Adrenal gland (tissue), 9 donors: ENCODE measurements at regions not wholly inside any gene's neighbourhood (a gene's known extent, or its start where the extent isn't known, plus 50 kb on each side); places are given as distances from the start of the nearest gene placed in this dataset.

ENCODE experiments used
- DNase-seq, 7 donors: peaks; one replicate each; pipeline ENCODE4 v3.0.0-alpha.2; 2019 to 2020
- H3K27ac ChIP-seq, 5 donors: fragments of 200-600 bp; sonication (generic) in 4 of 5; 1 replicate in 3 of 5; 2 replicates in 2 of 5; pipeline versions ENCODE4 v1.5.1 to v1.8.0; 2016 to 2020; ENCODE audit warnings: mild to moderate bottlenecking in 1 of 5
- H3K27me3 ChIP-seq: fragments of 200-600 bp; 2 replicates; pipeline ENCODE4 v1.8.0; 2021
- H3K36me3 ChIP-seq, 2 donors: fragments of 200-600 bp; replicated peaks in 1 of 2; 1 replicate in 1 of 2; 2 replicates in 1 of 2; pipeline versions ENCODE4 v1.5.1 to v1.8.0; 2018 to 2022
- H3K4me1 ChIP-seq, 2 donors: fragments of 200-600 bp; replicated peaks in 1 of 2; 1 replicate in 1 of 2; 2 replicates in 1 of 2; pipeline versions ENCODE4 v1.5.1 to v1.8.0; 2018 to 2021
- H3K4me3 ChIP-seq, 4 donors: fragments of 200-600 bp; sonication (generic) in 3 of 4; one replicate each; pipeline ENCODE4 v1.5.1; 2016 to 2018
- H3K9me3 ChIP-seq, 3 donors: fragments of 200-600 bp; sonication (generic) in 1 of 3; replicated peaks in 1 of 3; 1 replicate in 2 of 3; 2 replicates in 1 of 3; pipeline versions ENCODE4 v1.5.1 to v1.8.0; 2016 to 2021
- POLR2A ChIP-seq, 2 donors: fragments of 450-650 bp; IDR thresholded peaks; one replicate each; pipeline ENCODE4 v1.6.1; 2017; ENCODE audit warnings: antibody characterized with exemption in 2 of 2, mild to moderate bottlenecking in 2 of 2, moderate library complexity in 1 of 2
- WGBS, 4 donors: extraction: QIAGEN DNeasy Blood & Tissue Kit in 2 of 4; methylation state at CpG; one replicate each; pipeline versions ENCODE4 v1.1.5 to v1.1.7; 2013 to 2017; 5-methylcytosine and 5-hydroxymethylcytosine counted together
- intact Hi-C, 2 donors: fragments of 100-400 bp; cut with DNase I; formaldehyde crosslinking; loops; one replicate each; pipeline versions ENCODE4 v1.14.1 to v1.15.0; 2022 to 2023
- TF ChIP-seq, protein P1 (sequence below), 6 experiments: fragments of 450-650 bp in 4 of 6; fragments of 200-600 bp in 2 of 6; sonication (generic) in 1 of 6; IDR thresholded peaks; 1 replicate in 5 of 6; 2 replicates in 1 of 6; pipeline versions ENCODE4 v1.5.1 to v1.8.0; 2016 to 2021; ENCODE audit warnings: antibody characterized with exemption in 6 of 6, mild to moderate bottlenecking in 2 of 6, moderate library complexity in 1 of 6
- donor health status: healthy with polysubstance abuse.
- donor health status: Bipolar disorder and iron deficiency.
- donor health status: DM: yes; HTN: yes; CAD: no.
- donor health status: DM: no; HTN: no; CAD: no.
- donor health status: DM: no; HTN: no; CAD: no.

DNA sequence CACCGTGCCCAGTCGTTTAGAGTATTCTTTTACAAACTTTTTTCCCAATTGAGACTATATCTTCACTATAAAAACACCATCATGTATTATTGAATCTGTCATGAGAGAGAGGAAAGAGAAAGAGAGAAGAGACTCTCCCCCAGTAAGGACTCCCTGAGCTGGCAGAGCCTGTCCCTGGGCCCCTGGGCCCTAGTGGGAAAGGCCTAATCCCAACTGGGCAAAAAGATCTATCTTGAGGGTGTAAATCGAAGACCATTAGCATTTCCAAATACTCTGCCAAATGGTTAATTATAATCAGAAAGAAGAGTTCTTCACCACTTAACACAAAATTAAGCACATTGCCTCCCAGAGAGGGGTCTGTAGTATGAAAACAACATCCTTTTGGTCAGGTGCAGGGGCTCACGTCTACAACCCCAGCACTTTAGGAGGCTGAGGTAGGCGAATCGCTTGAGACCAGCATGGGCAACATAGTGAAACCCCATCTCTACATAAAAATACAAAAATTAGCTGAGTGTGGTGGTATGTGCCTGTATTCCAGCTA, 108.2 kb downstream of the SKIDA1 start:
- H3K4me1 ChIP-seq: no peaks in the 10 kb centered on the region
- H3K36me3 ChIP-seq: no peaks in the 10 kb centered on the region
- DNase-seq: no peak
- H3K4me3 ChIP-seq: no peak overlapping the region
- 84 to 90% (median 88%) methylated on average over 6 of the region's 6 CpGs for WGBS, 4 donors
- H3K9me3 ChIP-seq: no peaks in the 10 kb centered on the region
- H3K27ac ChIP-seq: no peak overlapping the region
- intact Hi-C loops: no loop called here
- H3K27me3 ChIP-seq: no peaks in the 10 kb centered on the region
- TF ChIP-seq, protein P1, sequence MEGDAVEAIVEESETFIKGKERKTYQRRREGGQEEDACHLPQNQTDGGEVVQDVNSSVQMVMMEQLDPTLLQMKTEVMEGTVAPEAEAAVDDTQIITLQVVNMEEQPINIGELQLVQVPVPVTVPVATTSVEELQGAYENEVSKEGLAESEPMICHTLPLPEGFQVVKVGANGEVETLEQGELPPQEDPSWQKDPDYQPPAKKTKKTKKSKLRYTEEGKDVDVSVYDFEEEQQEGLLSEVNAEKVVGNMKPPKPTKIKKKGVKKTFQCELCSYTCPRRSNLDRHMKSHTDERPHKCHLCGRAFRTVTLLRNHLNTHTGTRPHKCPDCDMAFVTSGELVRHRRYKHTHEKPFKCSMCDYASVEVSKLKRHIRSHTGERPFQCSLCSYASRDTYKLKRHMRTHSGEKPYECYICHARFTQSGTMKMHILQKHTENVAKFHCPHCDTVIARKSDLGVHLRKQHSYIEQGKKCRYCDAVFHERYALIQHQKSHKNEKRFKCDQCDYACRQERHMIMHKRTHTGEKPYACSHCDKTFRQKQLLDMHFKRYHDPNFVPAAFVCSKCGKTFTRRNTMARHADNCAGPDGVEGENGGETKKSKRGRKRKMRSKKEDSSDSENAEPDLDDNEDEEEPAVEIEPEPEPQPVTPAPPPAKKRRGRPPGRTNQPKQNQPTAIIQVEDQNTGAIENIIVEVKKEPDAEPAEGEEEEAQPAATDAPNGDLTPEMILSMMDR (IDR thresholded peaks at IDR 0.05): no peak
- TF ChIP-seq POLR2A (IDR thresholded peaks at IDR 0.05): no peak

DNA sequence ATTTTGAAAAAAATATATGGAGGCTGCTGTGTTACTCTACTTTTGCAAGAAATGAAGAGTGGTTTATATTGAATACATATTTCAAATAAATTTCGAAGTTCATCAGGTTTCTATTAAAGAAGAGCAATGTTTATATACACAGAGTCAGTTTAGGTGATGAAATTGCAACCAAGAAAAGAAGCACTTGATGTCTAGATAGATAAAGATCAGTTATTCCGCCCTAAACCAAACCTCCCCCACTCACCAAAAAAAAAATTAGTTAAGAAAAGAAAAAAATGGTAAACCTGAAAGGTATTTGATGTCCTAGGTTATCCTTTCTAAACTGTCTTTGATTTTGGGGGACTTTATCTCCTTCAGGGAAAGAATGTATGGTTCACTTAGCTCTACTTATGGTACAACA, 111.8 kb downstream of the SKIDA1 start:
- DNase-seq: no peak
- TF ChIP-seq, protein P1 (IDR thresholded peaks at IDR 0.05): no peak
- no peak for TF ChIP-seq POLR2A (IDR thresholded peaks at IDR 0.05)
- Histone ChIP-seq H3K4me3 (no peak overlapping the region), H3K27ac (no peak overlapping the region), H3K27me3 (no peaks in the 10 kb centered on the region), H3K36me3 (no peaks in the 10 kb centered on the region), H3K9me3 (no peaks in the 10 kb centered on the region), H3K4me1 (no peaks in the 10 kb centered on the region)
- 84 to 90% (median 86%) methylated on average over 2 of the region's 2 CpGs for WGBS, 4 donors
- intact Hi-C loops: no loop called here

DNA sequence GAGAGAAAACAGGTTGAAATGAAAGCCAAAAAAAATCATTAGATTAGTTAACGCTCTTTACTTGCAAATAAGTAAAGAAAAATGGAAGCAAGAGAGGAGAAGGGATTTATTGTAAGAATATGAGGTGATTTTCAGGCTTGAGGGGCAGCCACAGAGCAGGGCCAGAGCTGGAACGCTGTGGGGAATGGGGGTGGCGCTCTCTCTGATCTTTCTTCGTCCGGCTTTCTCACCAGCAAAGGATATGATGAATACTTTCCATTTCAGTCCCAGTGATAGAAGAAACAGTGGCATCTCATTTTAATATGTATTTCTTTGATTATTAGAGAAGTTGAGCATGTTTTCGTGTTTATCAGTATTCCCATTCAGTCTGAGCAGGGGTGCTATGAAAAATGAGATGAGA, 112.2 kb downstream of the SKIDA1 start:
- Histone ChIP-seq H3K9me3 (no peaks in the 10 kb centered on the region), H3K36me3 (no peaks in the 10 kb centered on the region), H3K4me3 (no peak overlapping the region), H3K27me3 (no peaks in the 10 kb centered on the region), H3K27ac (no peak overlapping the region), H3K4me1 (no peaks in the 10 kb centered on the region)
- TF ChIP-seq POLR2A (IDR thresholded peaks at IDR 0.05): no peak
- TF ChIP-seq, protein P1 (IDR thresholded peaks at IDR 0.05): no peak
- no peak for DNase-seq
- intact Hi-C loops: no loop called here
- 89 to 94% (median 90%) methylated on average over 6 of the region's 6 CpGs for WGBS, 4 donors

DNA sequence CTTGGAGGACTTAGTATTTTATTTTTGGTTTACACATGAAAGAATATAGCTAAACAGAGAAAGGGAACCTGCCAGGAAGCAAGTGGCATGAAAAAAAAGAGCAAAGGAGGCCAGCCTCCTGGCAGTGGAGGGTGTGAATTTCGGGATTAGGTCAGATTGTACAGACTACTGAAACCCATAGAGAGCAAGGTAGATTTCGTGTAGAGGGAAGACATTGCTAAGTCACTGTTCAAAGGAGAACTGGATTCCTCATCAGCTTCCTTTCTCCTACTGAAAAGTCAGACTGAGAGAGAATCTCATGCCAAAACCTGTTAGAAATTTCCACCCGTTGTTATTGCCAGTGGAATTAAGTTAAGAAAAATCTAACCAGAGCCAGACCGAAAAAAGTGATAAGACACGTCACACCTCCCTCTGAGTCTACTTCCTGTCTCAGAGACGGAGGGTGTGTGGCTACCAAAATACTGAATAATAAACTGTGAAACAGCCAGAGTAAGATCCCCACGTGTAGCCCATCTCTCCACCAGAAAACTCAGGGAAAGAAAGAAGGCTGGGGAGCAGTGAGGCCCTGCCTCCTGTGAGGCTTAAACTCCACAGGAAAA, 118.8 kb downstream of the SKIDA1 start:
- H3K4me3 ChIP-seq: no peak overlapping the region
- DNase-seq: no peak
- no peaks in the 10 kb centered on the region for H3K36me3 ChIP-seq
- no peaks in the 10 kb centered on the region for H3K4me1 ChIP-seq
- no peak overlapping the region for H3K27ac ChIP-seq
- no peaks in the 10 kb centered on the region for H3K27me3 ChIP-seq
- intact Hi-C loops: no loop called here
- H3K9me3 ChIP-seq: no peaks in the 10 kb centered on the region
- TF ChIP-seq, protein P1 (IDR thresholded peaks at IDR 0.05): no peak
- no peak for TF ChIP-seq POLR2A (IDR thresholded peaks at IDR 0.05)
- 72 to 84% (median 77%) methylated on average over 7 of the region's 7 CpGs for WGBS, 4 donors
